Fibroblast of villous mesenchyme (primary cell): ENCODE measurements at regions not wholly inside any gene's neighbourhood (a gene's known extent, or its start where the extent isn't known, plus 50 kb on each side); places are given as distances from the start of the nearest gene placed in this dataset.
"Not testable (repeated sequence)": the region's sequence is repeated elsewhere in the genome, so short reads cannot be mapped to it uniquely, and the experiment has no call there.

Experiments
- DNase-seq: peaks from one replicate; pipeline ENCODE4 v3.0.0-alpha.2; 2010; ENCODE audit warnings: low read depth
- H3K4me3 ChIP-seq: 2 replicates; pipeline ENCODE4 v1.5.1; 2011; ENCODE audit warnings: low read depth, mild to moderate bottlenecking, low read length
- TF ChIP-seq, protein P1 (sequence below): IDR thresholded peaks from 2 replicates; pipeline ENCODE4 v1.5.1; 2012; ENCODE audit warnings: low read depth, mild to moderate bottlenecking, low read length; ENCODE audit not compliant: insufficient read depth

DNA sequence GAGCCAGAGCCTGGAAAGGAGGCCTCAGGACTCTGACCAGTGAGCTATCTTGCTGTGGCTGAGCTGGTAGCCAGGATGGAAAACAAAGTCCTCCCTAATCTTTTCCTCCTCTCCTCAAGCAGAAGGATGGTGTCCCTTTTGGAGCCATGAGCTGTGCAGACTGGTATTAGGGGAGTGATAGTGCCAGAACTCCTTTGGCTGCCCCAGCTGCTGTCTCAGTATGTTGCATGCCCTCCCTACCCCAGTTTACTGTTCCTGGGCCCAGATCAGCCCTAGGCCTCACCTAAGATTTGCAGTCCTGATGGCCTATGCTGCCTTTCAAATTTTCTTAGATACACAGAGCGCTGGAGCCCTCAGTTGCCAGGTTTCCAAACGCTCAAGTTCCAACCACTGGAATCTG, 150.3 kb upstream of the ALG10B start:
- H3K4me3 ChIP-seq: no peak overlapping the region
- DNase-seq: no peak
- TF ChIP-seq, protein P1, sequence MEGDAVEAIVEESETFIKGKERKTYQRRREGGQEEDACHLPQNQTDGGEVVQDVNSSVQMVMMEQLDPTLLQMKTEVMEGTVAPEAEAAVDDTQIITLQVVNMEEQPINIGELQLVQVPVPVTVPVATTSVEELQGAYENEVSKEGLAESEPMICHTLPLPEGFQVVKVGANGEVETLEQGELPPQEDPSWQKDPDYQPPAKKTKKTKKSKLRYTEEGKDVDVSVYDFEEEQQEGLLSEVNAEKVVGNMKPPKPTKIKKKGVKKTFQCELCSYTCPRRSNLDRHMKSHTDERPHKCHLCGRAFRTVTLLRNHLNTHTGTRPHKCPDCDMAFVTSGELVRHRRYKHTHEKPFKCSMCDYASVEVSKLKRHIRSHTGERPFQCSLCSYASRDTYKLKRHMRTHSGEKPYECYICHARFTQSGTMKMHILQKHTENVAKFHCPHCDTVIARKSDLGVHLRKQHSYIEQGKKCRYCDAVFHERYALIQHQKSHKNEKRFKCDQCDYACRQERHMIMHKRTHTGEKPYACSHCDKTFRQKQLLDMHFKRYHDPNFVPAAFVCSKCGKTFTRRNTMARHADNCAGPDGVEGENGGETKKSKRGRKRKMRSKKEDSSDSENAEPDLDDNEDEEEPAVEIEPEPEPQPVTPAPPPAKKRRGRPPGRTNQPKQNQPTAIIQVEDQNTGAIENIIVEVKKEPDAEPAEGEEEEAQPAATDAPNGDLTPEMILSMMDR: no peak

DNA sequence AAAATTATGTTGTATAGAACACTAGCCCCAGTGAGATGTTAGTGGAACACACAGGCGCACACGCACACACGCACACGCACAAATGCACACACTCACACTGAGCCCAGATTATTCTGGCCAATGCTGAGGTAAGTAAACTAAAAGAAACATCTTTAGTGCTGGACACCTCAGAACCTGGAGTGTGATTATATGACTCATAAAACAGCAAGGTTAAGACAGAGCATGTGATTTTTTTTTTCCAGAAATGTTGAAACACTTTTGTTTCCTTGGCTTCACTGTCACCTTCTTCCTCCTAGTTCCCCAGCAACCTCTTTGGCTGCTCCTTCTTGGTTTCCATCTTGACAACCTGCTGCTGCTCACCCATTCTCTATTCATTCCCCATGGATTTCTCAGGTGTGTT, 141.0 kb upstream of the ALG10B start:
- no peak for DNase-seq
- TF ChIP-seq, protein P1: no peak
- H3K4me3 ChIP-seq: no peak overlapping the region

DNA sequence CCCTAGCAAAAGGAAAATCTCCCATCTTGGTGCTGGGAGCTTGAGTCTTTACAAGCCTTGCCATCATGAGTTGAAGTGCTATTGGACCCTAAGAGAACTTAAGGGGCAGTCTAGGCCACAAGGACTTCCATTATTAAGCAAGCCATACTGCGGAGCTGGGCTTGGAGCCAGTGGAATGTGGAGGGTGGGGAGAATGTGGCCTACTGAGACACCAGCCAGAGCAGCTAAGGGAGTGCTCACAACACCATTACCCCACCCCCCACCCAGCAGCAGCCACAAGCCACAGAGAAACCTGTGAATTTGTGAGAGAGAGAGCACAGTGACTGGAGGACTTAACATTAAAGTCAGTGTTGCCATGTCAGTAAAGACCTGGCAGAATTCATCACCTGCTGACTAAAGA, 133.0 kb upstream of the ALG10B start:
- not testable (repeated sequence) for H3K4me3 ChIP-seq, DNase-seq

DNA sequence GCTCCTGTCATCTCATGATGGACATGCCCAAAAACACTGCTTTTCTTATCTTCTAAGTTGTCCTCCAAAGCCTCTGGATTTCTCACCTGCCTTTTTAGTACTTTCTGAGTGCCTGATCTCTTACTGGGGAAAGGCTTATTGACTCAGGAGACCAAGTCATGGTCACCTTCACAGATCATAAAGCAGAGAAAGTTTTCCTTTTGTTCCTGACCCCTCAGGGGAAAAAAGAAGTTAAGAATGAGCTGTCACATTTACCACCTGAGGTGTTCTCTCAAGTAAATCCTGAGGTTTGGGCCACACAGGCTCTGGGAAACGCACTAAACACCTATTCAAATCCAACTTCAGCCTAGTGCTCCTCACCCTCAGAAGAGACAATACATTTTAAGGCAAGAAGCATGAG, 119.3 kb upstream of the ALG10B start:
- not testable (repeated sequence) for H3K4me3 ChIP-seq, DNase-seq

DNA sequence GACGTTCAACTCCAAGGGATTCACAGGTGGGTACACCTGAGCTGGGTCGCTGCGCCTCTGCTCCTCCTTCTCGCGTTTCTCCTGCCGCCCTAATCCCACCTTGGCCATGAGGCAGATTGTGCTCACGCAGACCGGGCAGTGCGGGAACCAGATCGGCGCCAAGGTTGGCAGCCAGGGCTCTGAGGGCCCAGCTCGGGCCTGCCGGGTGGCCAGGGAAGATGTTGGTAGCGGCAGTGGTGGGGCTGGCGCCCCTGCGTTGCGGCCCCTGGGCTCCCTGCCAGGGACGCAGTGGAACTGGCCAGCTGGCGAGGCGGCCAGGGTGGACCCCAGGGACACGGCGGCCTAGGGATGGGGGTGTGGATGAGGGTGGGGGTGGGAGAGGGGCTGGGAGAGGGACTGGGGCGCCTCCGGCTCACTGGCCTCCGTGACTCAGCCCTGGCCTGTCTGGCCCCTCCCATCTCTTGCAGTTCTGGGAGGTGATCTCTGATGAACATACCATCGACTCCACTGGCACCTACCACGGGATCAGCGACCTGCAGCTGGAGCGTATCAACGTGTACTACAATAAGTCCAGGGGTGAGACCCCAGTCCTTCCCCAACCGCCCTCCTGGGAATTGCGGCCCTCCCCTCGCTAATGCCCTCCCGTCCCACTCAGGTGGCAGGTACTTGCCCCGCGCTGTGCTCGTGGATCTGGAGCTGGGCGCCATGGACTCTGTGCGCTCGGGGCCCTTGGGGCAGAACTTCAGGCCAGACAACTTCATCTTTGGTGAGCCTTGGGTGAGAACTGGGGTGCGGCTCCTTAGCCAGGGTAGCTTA, 114.9 kb upstream of the ALG10B start:
- no peak overlapping the region for H3K4me3 ChIP-seq
- TF ChIP-seq, protein P1: no peak
- DNase-seq: no peak

DNA sequence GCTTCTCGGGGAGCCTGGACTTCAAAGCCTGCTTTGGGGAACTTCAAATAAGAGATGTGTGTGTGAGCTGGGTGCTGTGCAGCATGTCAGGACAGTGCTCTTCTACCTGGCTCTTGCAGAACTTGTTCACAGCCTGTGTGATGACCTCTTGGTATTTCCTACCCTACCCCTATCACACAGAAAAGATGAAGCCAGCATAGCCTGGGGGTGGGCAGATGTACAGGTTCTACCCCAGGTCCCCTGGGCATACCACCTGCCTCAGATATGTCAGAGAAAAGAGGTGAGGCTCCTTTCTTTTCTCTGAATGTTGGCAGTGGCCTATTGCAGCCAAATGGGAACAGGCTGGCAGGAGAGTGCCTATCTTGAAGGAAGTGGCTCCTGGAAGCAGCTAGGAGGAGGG, 111.7 kb upstream of the ALG10B start:
- TF ChIP-seq, protein P1: no peak
- no peak for DNase-seq
- no peak overlapping the region for H3K4me3 ChIP-seq

DNA sequence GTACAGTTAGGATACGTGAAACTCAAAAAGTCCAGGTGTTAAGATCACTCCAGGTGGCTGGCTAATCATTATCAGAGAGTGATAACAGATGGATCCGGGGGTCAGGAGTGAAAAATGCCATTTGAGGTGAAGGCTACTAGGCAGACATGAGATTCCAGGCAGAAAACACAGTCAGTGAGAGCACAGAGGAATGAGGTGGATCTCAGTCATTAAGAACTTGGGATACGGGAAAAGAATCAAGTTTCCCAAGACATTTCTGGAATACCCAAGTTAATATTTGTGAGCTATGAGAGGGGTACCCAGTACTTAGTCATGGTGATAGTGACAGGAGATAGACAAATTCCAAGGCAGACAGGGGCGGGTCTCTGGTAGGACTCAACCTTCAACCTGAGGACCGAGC, 94.6 kb upstream of the ALG10B start:
- TF ChIP-seq, protein P1: no peak
- DNase-seq: no peak
- H3K4me3 ChIP-seq: no peak overlapping the region

DNA sequence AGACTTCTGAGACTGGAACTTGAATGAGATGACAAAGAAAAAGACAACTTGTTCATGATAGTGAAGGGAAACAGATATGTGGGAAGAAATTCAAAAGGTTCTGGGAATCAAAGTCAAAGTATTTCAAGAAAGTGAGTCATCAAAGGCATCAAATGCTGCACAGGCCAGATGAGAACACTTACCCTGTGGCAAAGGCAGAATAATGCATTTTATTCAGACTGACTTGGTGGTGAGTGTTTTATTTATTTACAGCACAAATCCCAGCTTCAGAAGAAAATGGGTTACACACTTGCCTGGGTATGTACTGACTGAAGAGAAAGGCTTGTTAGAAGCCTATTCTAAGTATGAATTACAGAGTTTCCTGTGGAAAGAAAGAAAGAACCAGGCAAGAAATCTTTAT, 78.2 kb upstream of the ALG10B start:
- not testable (repeated sequence) for DNase-seq, H3K4me3 ChIP-seq
